GM18499 (cell line): ENCODE measurements at regions not wholly inside any gene's neighbourhood (a gene's known extent, or its start where the extent isn't known, plus 50 kb on each side); places are given as distances from the start of the nearest gene placed in this dataset.

Experiments used
- ATAC-seq: cut with Tn5 transposase; IDR thresholded peaks from one replicate; pipeline ENCODE4 v1.9.1; 2021; ENCODE audit warnings: moderate number of reproducible peaks; ENCODE audit not compliant: insufficient read depth, unreplicated experiment

DNA sequence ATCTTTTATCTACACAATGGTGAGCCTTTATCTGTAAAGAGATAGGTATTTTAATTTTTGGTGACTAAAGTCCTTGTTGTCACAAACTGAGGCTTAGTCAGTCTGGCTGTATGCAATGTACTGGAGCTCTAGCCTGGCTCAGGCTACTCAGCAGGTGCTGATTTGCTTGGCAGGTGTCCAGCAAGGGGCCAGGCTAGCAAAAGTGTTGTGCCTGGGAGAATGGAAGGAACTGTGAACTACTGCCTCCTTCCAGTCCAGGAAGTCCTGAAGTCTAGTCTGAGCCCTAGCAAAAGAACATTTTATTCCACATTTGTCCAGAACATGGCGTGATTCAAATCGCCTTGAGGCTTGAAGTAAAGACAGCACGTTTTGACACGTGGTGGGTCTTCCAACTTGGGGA lies 260.5 kb downstream of the CCDC85A start:
- ATAC-seq = no peak

DNA sequence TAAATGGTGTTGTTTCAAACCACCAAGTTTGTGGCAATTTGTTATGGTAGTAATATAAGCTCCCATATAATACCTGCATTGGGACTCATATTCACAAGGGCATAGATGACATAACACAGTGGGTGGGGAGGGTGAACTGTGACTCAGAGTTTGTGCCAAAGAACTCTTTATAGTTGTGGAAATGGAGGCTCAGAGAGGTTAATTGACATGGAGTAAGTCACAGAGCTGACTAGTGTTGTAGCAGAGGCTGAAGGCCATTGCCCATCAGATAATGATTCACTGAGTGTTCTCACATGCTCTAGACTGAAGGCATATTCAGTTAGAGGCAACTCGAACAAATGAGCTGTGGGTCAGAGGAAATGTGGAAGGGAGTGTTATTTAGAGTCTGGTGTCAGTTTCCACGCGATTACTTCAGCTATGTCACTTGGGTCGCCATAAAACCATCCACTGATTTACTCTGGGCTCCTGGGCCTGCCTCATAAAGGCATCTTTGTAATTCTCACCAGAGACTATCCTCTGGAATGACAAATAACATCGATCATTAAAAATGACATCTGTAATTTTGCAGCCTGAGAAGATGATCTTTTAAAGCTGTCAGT lies 264.7 kb downstream of the CCDC85A start:
- ATAC-seq = no peak

DNA sequence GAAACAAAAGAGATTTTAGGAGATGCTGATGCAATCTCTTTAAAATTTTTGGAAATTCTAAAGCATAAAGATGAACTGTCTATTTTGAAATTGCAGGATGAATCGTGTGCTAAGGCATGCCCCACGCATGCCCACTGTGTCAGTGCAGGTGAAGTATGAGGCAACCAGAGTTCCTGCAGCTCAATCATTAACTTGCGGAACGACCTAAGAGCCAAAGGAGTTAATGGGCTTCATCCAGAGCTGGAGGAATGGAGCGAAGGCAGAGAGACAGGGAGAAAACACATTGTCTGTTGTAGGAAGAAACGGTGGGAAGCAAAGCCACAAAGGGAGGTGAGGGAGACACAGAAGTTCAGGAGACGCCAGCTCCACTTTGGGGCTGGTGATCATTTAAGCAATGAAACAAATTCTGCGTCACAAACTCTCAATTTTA lies 265.2 kb downstream of the CCDC85A start:
- no peak for ATAC-seq

DNA sequence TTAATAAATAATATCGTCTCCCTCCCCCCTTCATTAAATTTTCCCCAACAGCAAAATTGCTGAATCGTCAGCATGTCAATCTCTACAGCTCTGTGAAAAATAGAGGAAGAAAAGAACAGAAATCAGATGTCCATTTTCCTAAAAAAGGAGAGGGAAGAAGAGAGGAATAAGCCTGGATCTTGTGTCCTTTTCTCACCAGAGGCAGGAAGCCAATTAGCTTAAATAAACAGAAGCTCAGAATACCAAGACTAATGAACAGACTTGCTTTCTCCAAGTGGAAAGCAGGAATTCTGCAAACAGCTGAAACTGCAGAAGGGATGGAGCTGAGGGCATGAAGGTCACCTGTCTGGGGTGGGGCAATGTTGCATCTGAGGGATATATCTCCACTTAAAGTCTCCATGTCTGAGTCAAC lies 265.7 kb downstream of the CCDC85A start:
- ATAC-seq = no peak

DNA sequence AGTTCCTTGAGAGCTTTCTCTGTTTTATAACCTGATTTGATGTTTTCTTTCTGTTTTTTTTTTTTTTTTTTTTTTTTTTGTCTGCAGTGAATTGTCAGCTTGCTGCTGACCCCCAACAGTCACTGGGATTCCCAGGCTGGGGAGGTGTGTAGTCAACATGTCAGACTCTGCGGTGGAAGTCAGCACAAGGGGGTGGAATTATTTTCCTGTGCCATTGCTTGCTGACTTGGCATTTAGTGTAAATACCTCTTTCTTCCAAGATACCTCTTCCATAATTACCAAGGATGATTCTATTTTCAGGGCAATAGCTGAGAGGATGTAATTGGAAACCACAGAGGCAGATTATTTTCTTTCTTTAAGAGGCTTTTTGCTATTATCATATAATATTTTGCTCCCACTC lies 266.3 kb downstream of the CCDC85A start:
- ATAC-seq = no peak

DNA sequence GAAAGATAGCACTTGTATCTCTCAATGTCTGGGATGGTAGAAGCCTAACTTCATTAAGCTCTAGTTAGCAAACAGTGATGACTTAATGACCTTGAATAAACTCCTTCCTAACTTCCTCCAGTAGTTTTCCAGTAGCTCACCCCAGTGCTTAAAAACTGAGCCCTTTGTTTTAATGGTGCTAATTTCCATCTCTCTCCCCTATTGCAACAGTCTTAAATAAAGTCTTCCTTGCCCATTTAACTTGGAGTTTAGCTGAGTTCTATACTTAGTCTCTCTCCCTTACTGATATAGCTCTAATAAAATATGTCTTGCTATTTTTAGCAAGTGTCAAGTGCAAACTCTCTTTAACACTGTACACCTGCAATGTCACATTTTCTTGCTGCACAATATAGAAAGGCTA lies 267.0 kb downstream of the CCDC85A start:
- ATAC-seq = no peak

DNA sequence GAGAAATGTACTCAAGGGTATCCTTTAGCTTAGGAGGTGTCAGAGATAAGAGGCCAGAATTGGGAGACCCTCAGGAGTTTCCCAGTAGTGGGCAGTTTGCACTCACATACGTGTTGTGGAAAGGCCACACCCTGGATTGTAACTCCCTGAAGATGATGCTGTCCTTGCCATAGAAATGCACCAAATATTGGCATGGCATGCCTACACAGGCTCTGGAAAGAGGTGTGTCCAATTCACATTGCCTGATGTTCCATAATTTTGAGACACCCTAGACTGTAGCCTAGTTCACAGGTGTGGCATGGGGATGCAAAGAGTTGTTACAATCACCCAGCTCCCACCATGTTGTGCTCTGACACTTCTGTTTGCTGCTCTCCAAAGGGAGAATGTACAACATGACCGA lies 271.9 kb downstream of the CCDC85A start:
- ATAC-seq = no peak

DNA sequence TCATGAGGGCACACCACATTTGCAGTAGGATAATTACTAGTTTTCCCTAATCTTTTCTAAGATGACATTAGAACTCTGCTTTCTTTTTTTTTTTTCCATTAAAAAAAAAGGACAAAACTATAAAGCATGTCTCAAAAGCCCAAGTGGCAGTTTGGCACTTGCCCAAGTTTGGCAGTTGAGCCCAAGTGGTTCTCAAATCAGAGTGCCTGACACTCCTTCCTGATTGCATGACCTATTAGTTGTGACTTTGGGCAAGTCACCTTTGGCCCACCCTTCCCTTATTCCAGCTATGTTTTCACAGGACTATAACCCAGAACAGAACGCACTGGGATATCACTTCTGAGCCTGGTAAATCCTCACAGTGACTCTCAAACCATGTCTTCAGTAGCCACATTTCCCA lies 273.0 kb downstream of the CCDC85A start:
- ATAC-seq = no peak

DNA sequence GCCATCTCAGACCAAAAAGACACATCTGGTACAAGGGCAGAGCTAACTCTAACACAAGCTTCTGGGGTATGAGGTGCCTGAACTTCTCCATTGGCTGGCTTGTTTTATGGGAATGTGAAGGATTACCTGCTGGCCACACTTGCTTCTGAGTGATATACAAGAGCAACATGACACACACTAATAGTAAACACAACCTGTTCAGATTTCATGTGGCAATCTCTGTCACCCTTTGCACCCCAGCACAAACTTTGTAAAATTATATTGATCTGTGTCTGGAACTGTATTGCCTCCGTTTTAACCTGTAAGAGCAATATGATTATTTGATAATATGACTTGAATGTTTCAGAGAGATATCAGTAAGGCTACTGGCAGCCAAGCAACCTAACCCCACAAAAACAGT lies 276.7 kb downstream of the CCDC85A start:
- ATAC-seq = no peak

DNA sequence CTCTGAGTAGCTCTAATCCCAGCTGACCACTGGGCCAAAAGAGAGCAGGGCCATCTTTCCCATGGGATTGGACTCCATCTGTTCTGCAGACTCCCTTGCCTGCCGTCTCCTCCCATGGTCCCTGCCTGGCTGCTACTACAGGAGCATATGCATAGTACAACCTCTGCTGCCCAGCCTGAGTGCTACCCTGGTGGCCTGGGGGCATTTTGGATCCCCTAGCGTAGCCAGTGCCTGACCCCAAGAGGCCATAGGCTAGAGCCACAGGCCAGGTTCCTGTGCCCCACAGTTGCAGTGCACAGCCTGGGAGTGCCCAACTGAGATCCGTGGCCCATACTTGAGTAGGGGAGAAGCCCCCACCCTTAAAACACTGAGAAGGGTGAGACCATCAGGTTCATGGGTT lies 280.3 kb downstream of the CCDC85A start:
- ATAC-seq = no peak

DNA sequence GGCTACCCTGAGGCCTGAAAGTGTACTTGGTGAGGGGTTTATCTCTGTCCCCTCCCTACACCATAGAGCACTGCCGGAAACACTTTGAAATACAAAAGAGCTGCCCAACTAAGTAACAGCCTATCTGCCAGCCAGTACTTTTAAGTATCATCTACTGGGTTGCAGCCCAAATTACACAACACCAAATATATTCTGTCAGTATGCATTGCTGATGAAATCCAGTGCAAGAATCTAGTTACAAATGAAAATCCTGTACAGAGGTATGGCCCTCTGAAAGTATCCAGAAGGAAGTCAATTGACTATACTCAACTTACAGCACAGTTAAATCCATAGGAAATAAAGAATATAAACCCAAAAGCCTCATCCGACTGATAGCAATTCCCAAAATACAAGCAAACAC lies 280.8 kb downstream of the CCDC85A start:
- no peak for ATAC-seq

DNA sequence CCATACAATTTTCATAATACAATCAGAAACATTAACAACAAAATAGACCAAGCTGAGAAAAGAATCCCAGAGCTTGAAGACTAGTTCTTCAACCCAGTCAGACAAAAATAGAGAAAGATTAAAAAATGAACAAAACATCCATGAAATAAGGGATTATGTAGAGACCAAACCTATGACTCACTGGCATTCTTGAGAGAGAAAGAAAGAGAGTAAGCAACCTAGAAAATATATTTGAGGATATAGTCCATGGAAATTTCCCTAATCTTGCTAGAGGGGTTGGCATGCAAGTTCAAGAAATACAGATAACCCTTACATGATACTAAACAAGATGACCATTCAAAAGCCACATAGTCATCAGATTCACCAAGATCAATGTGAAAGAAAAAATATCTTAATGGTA lies 281.7 kb downstream of the CCDC85A start:
- ATAC-seq = no peak

DNA sequence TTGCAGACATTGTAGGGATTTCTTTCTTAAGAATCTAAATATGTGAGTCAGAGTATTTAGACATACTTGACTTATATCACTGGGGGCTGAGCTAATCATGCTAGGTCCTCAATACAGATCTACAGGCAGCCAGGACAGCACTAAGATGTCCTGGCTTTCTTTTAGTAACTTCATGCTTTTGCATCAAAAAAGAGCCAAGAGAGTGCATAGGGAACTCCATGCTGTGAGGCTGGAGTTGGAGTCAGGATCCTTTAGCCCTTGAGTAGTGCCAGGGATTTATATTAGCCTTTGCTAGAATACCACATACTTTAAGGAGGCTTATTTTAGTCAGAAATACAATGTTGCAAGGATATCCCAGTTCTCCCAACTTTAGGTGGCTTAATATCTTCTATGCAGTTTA lies 289.7 kb downstream of the CCDC85A start:
- no peak for ATAC-seq

DNA sequence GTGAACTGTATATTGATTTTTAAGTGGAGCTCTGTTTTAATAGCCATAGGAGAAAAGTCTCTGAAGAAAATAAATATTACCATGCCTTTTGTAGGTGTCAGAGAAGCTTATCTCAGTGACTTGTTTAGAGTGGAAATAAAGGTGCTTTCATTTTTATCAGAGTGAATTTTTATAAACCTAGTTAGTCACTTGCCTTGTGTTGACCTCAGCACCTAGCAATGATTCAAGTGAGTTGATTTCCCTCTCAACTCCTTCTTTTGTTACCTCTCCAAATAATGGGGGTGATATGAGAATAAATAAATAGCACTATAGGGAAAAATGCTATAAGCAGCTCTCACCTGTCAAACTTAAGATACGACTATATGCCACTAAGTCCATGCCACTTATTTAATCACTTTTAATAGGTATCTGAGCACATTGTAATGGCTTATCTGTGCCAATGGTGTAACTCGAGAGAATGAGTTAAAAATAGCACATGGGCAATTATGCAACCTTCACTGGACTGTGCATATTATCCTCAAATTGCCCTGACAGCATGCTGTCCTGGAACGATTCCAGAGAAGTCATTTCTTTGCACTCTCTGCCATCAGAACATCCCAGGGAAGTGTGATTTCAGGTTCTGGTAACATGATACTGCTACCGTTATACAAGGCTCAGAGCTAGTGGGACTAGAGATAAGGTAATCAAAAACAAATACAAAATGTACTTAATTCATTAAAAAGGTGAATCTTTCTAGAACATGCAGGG lies 290.8 kb downstream of the CCDC85A start:
- ATAC-seq = no peak

DNA sequence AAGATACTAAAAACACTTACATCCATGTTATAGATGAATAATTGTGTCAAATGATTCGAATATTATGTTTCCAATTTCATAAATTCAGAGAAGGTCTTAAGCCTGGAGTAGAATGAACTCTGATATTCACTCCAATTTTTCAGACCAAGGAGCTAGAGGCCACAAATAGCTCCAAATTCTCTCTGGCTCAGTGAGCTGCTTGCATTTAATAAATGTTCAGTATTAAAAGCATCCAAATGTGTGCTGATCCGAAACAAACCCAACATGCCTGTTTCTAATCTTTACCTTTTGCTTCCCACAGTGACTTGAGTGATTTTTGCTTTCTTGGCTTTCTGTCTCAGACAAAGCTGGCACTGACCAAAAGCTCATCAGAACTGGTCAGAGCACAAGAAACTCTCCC lies 291.4 kb downstream of the CCDC85A start:
- no peak for ATAC-seq

DNA sequence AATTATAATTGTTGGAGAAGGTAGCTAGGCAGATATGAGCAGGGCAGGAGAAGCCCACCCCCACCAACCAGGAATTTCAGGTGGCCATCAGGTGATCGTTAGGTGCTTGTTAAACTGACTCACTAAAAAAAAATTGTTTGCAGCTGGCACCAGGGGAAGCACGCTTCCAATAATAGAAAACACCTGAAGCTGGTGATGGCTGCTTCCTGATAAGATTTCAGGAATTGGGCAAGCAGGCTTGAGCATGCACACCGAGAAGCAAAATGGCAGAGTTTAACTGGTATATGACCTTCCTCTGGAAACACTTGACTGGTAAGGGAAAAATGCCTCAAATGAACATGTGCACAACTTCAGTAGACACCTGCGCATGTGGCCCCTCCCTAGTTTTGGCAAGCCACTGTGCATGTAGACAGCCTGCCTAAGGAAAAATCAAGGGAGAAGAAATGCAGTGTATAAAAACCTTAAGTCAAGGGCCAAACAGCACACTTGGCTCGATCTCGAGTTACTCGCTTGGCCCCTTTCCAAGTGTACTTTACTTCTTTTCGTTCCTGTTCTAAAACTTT lies 292.8 kb downstream of the CCDC85A start:
- ATAC-seq = no peak

DNA sequence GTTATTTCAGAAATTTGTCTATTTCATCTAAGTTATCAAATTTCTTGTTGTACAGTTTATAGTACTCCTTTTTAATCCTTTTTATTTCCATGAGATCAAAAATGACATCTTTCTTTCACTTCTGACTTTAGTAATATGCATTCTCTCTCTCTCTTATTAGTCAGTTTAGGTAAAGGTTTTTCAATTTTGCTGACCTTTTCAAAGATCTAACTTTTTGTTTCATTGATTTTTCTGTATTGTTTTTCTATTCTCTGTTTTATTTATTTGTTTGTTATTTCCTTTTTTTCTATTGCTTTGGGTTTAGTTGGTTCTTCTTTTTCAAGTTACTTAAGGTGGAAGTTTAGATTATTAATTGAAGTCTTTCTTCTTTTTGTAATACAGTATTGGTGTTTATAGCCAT lies 294.2 kb downstream of the CCDC85A start:
- ATAC-seq = no peak

DNA sequence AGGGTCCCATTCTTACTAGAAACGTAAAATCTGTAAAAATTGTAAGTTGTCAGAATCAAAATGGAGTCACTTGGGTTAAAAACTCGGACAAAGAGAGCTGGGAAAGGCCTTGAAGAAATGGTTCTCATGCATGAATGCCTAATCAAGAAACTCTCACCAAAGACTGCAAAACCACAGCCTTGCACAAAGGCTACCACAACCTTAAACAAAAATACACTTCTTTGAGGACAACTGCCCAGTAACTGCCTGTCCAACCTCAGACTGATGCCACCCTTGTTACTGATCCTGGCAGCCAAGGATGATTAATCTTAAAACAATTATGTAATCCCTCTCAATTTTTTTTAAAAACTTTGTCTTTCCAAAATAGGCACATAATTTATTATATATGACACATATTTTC lies 299.3 kb downstream of the CCDC85A start:
- ATAC-seq = no peak

DNA sequence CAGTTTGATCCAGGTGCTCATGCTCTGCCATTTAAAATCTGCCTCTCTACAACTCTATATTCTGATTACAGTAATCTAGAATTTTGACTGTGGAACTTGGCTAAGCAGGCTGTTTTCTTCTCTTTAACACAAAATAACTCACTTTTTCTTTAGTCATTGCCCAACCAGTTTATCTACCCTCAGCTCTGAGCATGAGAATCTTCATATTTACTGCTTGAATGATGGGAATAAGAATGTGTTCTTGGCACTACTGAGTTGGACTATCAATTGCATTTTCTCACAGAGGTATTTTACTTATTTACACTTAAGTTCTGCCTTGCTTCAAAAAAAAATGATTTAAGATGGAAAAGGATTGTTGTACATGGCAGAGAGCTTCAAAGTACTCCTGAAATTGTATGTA lies 301.1 kb downstream of the CCDC85A start:
- ATAC-seq = no peak

DNA sequence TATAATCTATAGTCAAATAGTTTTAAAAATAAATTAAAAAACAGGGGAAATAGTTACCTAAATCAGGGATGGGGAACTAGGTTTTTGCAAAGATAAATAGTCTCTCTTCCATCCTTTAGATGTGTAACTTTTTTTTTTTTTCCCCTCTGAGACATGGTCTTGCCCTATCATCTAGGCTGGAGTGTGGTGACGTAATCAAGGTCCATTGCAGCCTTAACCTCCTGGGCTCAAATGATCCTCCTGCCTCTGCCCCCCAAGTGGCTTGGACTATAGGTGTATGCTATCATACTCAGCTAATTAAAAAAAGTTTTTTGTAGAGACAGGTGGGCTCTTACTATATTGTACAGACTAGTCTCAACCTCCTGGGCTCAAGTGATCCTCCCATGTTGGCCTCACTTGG lies 316.5 kb downstream of the CCDC85A start:
- ATAC-seq = no peak

DNA sequence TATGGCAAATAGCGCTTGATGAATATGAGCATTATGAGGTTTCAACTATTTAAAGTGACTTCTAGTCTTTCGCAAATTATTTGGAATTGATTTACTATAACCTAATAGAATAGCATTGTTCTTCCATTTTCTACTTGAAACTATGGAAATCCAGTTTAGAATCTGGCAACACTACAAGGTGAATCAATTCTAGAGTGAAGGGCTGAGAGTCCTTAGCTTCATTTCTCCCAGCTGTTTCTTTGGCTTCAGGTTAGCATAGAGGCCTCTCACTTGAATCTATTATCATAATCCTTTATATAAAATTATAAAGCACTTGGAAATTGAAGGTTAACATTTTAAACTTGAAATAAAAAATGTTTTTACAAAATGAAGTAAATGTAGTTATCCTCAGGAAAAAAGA lies 318.8 kb downstream of the CCDC85A start:
- ATAC-seq = no peak

DNA sequence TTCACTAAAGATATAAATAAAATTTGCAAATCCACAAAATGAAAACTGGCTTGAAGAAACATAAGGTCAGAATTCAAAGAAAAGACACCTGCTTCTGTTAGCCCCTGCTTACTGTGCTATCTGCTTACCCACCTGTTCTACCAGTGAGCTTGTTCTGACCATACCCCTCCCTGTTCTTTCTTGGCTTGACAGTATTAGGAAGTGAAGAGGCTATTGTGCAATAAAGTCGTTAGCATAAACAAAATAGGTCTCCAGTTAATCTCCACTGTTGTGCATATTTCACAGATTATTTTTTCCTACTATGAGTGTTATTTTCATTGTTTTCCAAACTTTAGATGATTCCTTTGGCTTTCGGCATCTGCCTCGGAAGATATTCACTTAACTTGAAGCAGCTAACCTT lies 322.1 kb downstream of the CCDC85A start:
- no peak for ATAC-seq
